HTR-8/SVneo (cell line): ENCODE measurements at regions not wholly inside any gene's neighbourhood (a gene's known extent, or its start where the extent isn't known, plus 50 kb on each side); places are given as distances from the start of the nearest gene placed in this dataset.
A peak's percentile ranks its signal among the peaks of the same experiment; 100 is the strongest.

Experiments used
- DNase-seq: peaks from one replicate; pipeline ENCODE4 v3.0.0; 2011; ENCODE audit warnings: low spot score, mixed read lengths; ENCODE audit not compliant: insufficient read length
- FAIRE-seq: peaks from 2 replicates; lab custom pipeline; 2011; peaks lifted over from hg19 to GRCh38; lab: Jason Lieb, UNC

DNA sequence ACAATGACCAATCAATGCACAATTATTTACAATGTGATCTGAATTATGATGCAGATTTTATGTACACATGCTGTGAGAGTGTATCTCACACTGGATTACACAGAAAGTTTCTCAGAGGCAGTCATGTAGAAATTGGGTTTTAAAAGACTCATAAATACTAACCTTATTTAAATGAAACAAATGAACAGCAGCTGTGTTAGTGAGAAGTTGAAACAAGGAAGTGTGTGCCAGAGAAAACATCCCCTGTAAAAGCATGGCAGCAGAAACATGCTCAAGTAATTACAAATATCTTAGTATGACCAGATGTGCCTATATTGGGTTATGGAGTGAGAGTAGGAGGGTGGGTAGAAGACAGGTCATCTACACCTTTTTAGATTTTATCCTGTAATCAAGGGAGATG is 723.7 kb downstream of the C12orf50 start:
- no peak for FAIRE-seq
- no peak for DNase-seq

- DNase-seq (no peak), FAIRE-seq (no peak)
These were observed 724.8 kb downstream of the C12orf50 start for GRCh38 chr12:87304406-87304805.

- DNase-seq: no peak
- no peak for FAIRE-seq
These were observed 725.7 kb downstream of the C12orf50 start for GRCh38 chr12:87303396-87304012.

DNA sequence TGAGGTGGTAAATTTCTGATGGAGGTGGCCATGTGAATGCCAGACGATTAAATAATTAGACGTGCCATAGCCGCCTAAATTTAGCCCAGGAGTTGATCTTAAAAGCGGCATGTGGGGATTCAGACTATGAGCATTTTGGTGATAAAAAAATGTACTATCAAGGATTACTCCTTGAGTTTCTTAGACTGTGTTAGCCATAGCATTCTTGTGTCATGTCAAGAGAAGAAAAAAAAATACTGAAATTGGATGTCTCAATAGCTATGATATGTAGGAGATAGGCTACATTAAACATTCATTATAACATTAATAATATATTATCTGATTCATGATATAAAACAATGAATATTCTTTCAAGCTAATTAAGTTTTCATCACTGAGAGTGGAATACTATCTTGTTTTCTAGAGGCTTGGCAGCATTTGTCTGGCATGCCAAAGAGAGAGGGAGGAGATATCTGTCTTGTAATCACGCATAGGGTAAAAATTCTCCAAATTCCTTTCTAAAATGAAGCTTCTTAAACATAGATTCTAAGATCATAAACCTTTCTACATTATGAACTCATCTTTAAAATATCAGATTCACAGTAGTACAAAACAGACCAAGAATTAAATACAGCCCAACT is 727.0 kb downstream of the C12orf50 start:
- FAIRE-seq: no peak
- no peak for DNase-seq

- DNase-seq: no peak
- no peak for FAIRE-seq
These were observed 738.7 kb downstream of the C12orf50 start for GRCh38 chr12:87290505-87290904.

- DNase-seq (no peak), FAIRE-seq (no peak)
These were observed 745.3 kb downstream of the C12orf50 start for GRCh38 chr12:87283886-87284285.

- DNase-seq (no peak), FAIRE-seq (no peak)
These were observed 746.1 kb downstream of the C12orf50 start for GRCh38 chr12:87283111-87283510.

GRCh38 chr12:87280893-87281292 is 748.3 kb downstream of the C12orf50 start:
- FAIRE-seq: no peak
- DNase-seq: no peak

DNA sequence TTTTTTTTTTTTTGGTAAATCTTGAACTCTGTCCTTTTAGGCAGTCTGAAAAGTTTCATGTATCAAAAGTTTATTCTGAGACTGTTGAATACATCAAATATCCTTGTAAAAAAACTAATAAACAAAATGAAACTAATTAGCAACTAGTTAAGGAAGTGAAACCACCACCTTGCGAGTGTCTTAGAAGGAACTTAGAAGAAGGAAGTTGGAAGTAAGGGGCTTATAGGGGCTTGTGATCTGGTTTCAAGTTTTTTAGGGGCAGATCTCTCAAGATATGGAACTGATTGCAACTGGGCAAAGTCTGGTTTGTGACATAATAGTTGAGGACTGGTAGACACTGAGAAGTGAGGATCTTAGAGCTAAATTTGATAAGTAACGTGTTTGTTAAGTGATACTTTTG is 748.8 kb downstream of the C12orf50 start:
- FAIRE-seq: no peak
- DNase-seq: no peak

DNA sequence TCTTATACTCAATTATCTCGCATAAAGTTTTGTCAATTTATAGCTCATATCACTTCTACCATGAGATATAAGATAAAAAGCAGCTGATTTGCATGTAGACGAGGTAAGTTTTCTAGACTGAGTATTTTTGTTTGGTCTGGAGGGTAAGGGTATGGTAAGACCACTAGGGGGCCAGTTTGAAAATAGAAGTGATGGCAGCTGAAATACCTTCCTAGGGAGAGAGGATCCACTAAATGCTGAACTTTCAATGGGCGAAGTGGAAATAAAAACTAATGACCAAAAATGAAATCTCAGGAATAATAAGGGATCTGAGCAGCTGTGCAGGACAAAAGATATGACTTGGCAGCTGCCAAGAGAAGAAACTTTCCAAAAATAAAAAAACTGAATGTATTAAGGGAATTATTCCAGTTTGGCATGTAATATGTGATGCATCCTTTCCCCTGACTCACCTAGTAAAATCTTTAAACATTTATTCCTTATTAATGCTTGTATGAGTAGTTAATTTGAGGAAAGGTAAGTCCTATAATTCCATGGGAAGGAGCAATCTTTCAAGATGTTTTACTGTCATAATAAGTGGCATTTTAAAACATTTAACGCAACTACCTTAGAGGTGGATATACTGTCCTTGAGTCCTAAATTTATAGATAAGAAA is 754.5 kb downstream of the C12orf50 start:
- DNase-seq: no peak
- no peak for FAIRE-seq

DNA sequence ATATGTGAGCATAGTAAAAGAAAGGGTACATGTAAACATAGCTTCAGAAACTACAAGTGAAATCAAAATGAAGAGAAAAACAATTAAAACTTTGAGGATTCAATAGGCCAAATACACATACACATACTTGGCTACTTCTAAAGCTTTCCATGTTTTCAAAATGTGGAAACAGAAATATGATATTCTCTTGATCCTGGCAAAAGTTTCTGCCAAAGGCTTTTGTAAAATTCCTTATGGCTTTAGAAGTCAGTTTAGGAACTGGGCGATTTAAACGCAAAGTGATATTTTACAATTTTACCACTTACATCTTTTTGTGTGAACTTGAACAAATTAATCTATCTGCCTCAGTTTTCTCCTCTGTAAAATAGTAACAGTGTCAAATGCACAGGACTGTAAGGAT is 756.4 kb downstream of the C12orf50 start:
- FAIRE-seq: no peak

DNA sequence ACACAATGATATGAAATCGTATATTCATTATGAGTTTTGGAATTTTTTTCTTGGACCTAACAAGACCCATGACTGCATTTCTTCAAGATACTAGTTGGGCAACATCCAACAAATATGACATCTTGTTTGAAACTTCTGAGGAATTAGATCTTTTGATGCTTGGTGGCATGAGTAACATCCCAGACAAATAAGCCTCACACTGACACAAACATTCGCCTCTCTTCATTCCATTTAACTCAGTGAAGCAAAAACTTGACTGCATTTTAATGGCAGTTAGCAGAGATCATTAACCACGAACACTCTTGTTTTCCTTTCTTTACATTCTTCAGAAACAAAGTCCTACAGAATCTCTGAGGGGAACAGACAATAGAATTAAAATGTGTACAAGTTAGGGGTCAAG is 758.3 kb downstream of the C12orf50 start:
- FAIRE-seq: peak; percentile 20
- DNase-seq: no peak

More for the DNA sequence above, 756.4 kb downstream of the C12orf50 start:
- no peak for DNase-seq

DNA sequence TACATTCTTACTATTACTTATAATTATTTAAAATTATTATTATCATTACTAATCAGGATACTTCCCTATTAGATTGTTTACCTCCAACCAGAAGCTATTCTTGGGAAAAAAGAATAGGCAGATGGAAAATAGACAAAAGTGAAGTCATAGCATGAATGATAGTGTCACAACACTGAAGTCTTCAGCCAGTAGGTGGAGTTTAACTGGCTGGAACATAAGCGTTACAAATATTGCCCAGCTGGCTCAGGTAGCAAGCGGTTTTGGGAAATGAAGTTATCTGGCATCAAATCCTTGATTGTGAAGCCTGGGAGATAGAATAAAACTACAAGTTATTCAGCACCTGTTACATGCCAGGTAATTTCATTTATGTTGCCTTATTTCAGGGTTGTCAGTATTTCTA is 762.9 kb downstream of the C12orf50 start:
- DNase-seq: no peak
- no peak for FAIRE-seq

- DNase-seq (no peak), FAIRE-seq (no peak)
These were observed 769.8 kb downstream of the C12orf50 start for GRCh38 chr12:87259391-87259790.

DNA sequence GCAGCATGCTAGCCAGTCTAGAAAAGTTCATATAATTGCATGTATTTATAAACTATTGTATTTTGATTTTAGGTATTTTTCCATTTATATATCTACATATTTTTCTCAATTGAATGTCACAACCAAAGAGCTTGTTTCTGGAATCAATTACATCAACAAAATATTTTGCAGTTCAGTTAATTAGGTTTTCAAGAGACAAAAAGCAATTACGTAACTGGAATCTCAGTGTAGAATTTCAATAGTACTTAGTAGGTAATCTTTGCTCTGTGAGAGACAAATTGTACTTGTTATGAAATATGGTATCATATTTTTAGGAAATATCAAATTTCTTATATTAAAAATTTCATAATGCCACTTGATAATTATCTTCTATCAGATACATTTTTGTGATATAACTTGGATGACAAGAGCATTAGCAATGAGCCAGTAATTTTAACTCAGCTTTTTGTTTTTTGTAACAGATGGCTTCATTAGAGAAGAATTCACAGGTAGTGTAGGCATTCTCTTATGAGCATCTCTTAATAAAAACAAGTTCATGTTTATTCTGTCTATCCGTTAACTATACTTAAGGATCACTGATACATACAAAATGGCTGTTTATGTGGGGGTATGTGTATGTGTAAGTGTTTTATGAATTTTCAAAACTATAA is 774.7 kb downstream of the C12orf50 start:
- FAIRE-seq (no peak), DNase-seq (no peak)

- DNase-seq (no peak), FAIRE-seq (no peak)
These were observed 776.0 kb downstream of the C12orf50 start for GRCh38 chr12:87253157-87253556.

- no peak for FAIRE-seq
- DNase-seq: no peak
These were observed 782.5 kb downstream of the C12orf50 start for GRCh38 chr12:87246726-87247125.

DNA sequence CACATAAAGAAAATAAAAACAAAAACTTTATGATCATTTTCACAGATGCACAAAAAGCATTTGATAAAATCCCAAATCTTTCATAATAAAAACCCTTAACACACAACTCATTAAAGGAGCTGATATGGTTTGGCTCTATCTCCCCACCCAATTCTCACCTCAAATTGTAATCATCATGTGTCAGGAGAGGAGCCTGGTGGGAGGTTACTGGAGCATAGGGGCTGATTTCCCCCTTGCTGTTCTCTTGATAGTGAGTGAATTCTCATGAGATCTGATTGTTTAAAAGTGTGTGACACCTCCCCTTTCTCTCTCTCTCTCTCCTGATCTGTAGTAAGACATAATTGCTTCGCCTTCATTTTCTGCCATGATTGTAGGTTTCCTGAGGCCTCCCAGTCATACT is 790.7 kb downstream of the C12orf50 start:
- FAIRE-seq (no peak), DNase-seq (no peak)

DNA sequence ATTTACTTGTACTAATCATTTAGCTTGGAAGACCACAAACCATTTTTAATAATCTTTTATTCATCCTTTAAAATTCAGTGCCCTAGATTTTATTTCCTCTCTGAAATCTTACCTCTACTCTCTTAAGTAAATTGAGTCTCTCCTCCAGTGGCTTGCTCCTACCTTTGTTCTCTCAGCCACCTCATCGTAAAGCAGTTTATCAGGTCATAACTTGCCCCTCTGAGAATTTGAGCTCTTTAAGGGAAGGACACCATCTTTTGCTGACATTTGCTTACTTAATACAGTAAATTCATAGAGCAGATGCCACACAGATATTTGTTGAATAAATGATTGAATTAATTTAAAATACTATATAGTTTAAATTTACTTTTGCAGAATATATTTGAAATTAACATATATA is 794.3 kb downstream of the C12orf50 start:
- FAIRE-seq (no peak), DNase-seq (no peak)

- FAIRE-seq (no peak), DNase-seq (no peak)
These were observed 795.5 kb downstream of the C12orf50 start for GRCh38 chr12:87233671-87234070.

- DNase-seq (no peak), FAIRE-seq (no peak)
These were observed 797.4 kb downstream of the C12orf50 start for GRCh38 chr12:87231818-87232217.
